Caco-2 (cell line): ENCODE measurements at regions not wholly inside any gene's neighbourhood (a gene's known extent, or its start where the extent isn't known, plus 50 kb on each side); places are given as distances from the start of the nearest gene placed in this dataset.

Experiments
- BruUV-seq: library from RNA; stranded (reverse); fragments of 400-500 nt; replicated peaks from 2 replicates; lab custom pipeline; 2021; lab: Mats Ljungman, UMichigan
- CTCF ChIA-PET: fragments of 300-600 bp; sonication (Branson Sonifier 250); formaldehyde crosslinking; loops from one replicate; lab custom pipeline; 2022; ENCODE audit warnings: antibody characterized with exemption; lab: Charles Lee
- POLR2A ChIA-PET: fragments of 300-600 bp; sonication (Branson Sonifier 250); formaldehyde crosslinking; loops from one replicate; lab custom pipeline; 2022; ENCODE audit warnings: antibody characterized with exemption; lab: Charles Lee
- DNase-seq, 2 experiments: peaks; one replicate each; pipeline versions ENCODE4 v3.0.0 to v3.0.0-alpha.2; 2020 to 2022
- H3K27me3 ChIP-seq: replicated peaks from 2 replicates; pipeline ENCODE4 v1.6.0; 2011; ENCODE audit warnings: low read length; ENCODE audit not compliant: control insufficient read depth, insufficient read depth
- H3K36me3 ChIP-seq: 2 replicates; pipeline ENCODE4 v1.5.1; 2011; ENCODE audit warnings: low read length; ENCODE audit not compliant: control insufficient read depth, insufficient read depth
- H3K4me1 ChIP-seq: fragments of 250-450 bp; sonication (Bioruptor Pico); 2 replicates; pipeline ENCODE4 v1.5.1; 2020; ENCODE audit warnings: mild to moderate bottlenecking
- H3K4me3 ChIP-seq: 2 replicates; pipeline ENCODE4 v1.5.1; 2011; ENCODE audit warnings: low read depth, mild to moderate bottlenecking, control low read depth, low read length
- H3K9me3 ChIP-seq: fragments of 250-450 bp; sonication (Bioruptor Pico); 2 replicates; pipeline ENCODE4 v1.5.1; 2020; ENCODE audit warnings: mild to moderate bottlenecking, moderate library complexity
- H3K27ac Mint-ChIP-seq: one replicate; pipeline ENCODE4 v1.8.0; 2022; ENCODE audit warnings: mixed read lengths; ENCODE audit not compliant: unreplicated experiment
- H3K27me3 Mint-ChIP-seq: one replicate; pipeline ENCODE4 v1.8.0; 2022; ENCODE audit warnings: mixed read lengths; ENCODE audit not compliant: insufficient read depth, unreplicated experiment
- H3K36me3 Mint-ChIP-seq: one replicate; pipeline ENCODE4 v1.8.0; 2022; ENCODE audit warnings: mild to moderate bottlenecking, mixed read lengths; ENCODE audit not compliant: insufficient read depth, unreplicated experiment
- H3K4me1 Mint-ChIP-seq: one replicate; pipeline ENCODE4 v1.8.0; 2022; ENCODE audit warnings: low read depth, mixed read lengths; ENCODE audit not compliant: unreplicated experiment
- H3K4me3 Mint-ChIP-seq: one replicate; pipeline ENCODE4 v1.8.0; 2022; ENCODE audit warnings: mild to moderate bottlenecking, moderate library complexity, mixed read lengths; ENCODE audit not compliant: unreplicated experiment
- H3K9me3 Mint-ChIP-seq: one replicate; pipeline ENCODE4 v1.8.0; 2022; ENCODE audit warnings: mixed read lengths; ENCODE audit not compliant: unreplicated experiment
- CTCF ChIP-seq, 2 experiments: fragments of 200-600 bp in 1 of 2; IDR thresholded peaks; 1 replicate in 1 of 2; 2 replicates in 1 of 2; pipeline versions ENCODE4 v1.5.1 to v1.8.0; 2011 to 2022; ENCODE audit warnings: antibody characterized with exemption in 1 of 2, control low read depth in 1 of 2, inconsistent platforms in 1 of 2, low read depth in 1 of 2, low read length in 1 of 2, mild to moderate bottlenecking in 1 of 2, moderate library complexity in 1 of 2; ENCODE audit not compliant: insufficient read depth in 1 of 2, severe bottlenecking in 1 of 2, unreplicated experiment in 1 of 2
- intact Hi-C: fragments of 100-400 bp; cut with micrococcal nuclease; formaldehyde crosslinking; loops from one replicate; pipeline ENCODE4 v1.10.0; 2022; ENCODE audit not compliant: unreplicated experiment

- no peaks in the 10 kb centered on the region for H3K4me1 Mint-ChIP-seq
- Histone ChIP-seq H3K4me3 (no peak overlapping the region), H3K9me3 (no peaks in the 10 kb centered on the region), H3K27me3 (no peaks in the 10 kb centered on the region; the same call in 1 of the 2 replicates), H3K36me3 (no peaks in the 10 kb centered on the region), H3K4me1 (no peaks in the 10 kb centered on the region)
- H3K4me3 Mint-ChIP-seq, result no peak overlapping the region
- ChIA-PET POLR2A (no interaction called here), CTCF (no interaction called here)
- no peak for TF ChIP-seq CTCF (IDR thresholded peaks at IDR 0.05; ENCODE audit: insufficient read depth in 1 of 2, low read depth in 1 of 2, low read length in 1 of 2, severe bottlenecking in 1 of 2, unreplicated experiment in 1 of 2)
- no peak overlapping the region for H3K27ac Mint-ChIP-seq
- BruUV-seq, result no TSS peak
- intact Hi-C loops, result no loop called here
- no peak for DNase-seq
- H3K9me3 Mint-ChIP-seq, result peaks cover 15% of the 10 kb centered on the region
- H3K36me3 Mint-ChIP-seq, result peaks cover 14% of the 10 kb centered on the region
- no peaks in the 10 kb centered on the region for H3K27me3 Mint-ChIP-seq
Measured at GRCh38 chr6:170212956-170213636, 77.8 kb downstream of the DLL1 start.

- Mint-ChIP-seq H3K9me3 (peaks cover 15% of the 10 kb centered on the region), H3K27me3 (no peaks in the 10 kb centered on the region), H3K36me3 (peaks cover 14% of the 10 kb centered on the region), H3K4me3 (no peak overlapping the region), H3K27ac (no peak overlapping the region), H3K4me1 (no peaks in the 10 kb centered on the region)
- no peak overlapping the region for H3K4me3 ChIP-seq
- CTCF ChIA-PET, result no interaction called here
- no peaks in the 10 kb centered on the region; the same call in 1 of the 2 replicates for H3K27me3 ChIP-seq
- DNase-seq, result peak in 1 of 2 experiments; percentile 13
- POLR2A ChIA-PET, result no interaction called here
- intact Hi-C loops, result no loop called here
- H3K9me3 ChIP-seq, result no peaks in the 10 kb centered on the region
- H3K36me3 ChIP-seq, result no peaks in the 10 kb centered on the region
- no peaks in the 10 kb centered on the region for H3K4me1 ChIP-seq
- no TSS peak for BruUV-seq
- no peak for TF ChIP-seq CTCF (IDR thresholded peaks at IDR 0.05; ENCODE audit: insufficient read depth in 1 of 2, low read depth in 1 of 2, low read length in 1 of 2, severe bottlenecking in 1 of 2, unreplicated experiment in 1 of 2)
Measured at GRCh38 chr6:170212051-170212756, 78.7 kb downstream of the DLL1 start.

GRCh38 chr6:170211404-170212025, 79.4 kb downstream of the DLL1 start:
- H3K9me3 Mint-ChIP-seq, result peaks cover 15% of the 10 kb centered on the region
- Histone ChIP-seq H3K9me3 (no peaks in the 10 kb centered on the region), H3K36me3 (no peaks in the 10 kb centered on the region), H3K27me3 (no peaks in the 10 kb centered on the region; the same call in 1 of the 2 replicates), H3K4me3 (no peak overlapping the region), H3K4me1 (no peaks in the 10 kb centered on the region)
- BruUV-seq, result no TSS peak
- H3K4me1 Mint-ChIP-seq, result no peaks in the 10 kb centered on the region
- CTCF ChIA-PET, result no interaction called here
- H3K36me3 Mint-ChIP-seq, result peaks cover 14% of the 10 kb centered on the region
- H3K27ac Mint-ChIP-seq, result no peak overlapping the region
- TF ChIP-seq CTCF (IDR thresholded peaks at IDR 0.05; ENCODE audit: insufficient read depth in 1 of 2, low read depth in 1 of 2, low read length in 1 of 2, severe bottlenecking in 1 of 2, unreplicated experiment in 1 of 2), result no peak
- DNase-seq, result peak in 1 of 2 experiments; percentile 22
- H3K4me3 Mint-ChIP-seq, result no peak overlapping the region
- H3K27me3 Mint-ChIP-seq, result no peaks in the 10 kb centered on the region
- intact Hi-C loops, result no loop called here
- POLR2A ChIA-PET, result no interaction called here
